HepG2 (cell line): ENCODE measurements at regions not wholly inside any gene's neighbourhood (a gene's known extent, or its start where the extent isn't known, plus 50 kb on each side); places are given as distances from the start of the nearest gene placed in this dataset.
A peak's percentile ranks its signal among the peaks of the same experiment; 100 is the strongest.

Experiments used
- ATAC-seq: fragments of 200-7000 bp; cut with Tn5 transposase; 3 replicates; pipeline ENCODE4 v1.9.1; 2020; ENCODE audit warnings: mild to moderate bottlenecking, moderate library complexity
- BruUV-seq: library from RNA; stranded (reverse); fragments of 400-500 nt; replicated peaks from 2 replicates; lab custom pipeline; 2021; lab: Mats Ljungman, UMichigan
- CTCF ChIA-PET: fragments of 300-600 bp; formaldehyde crosslinking; extraction: SDS; loops from one replicate; lab custom pipeline; 2021; ENCODE audit warnings: low total read pairs, inconsistent platforms, low intra/inter-chr PET ratio; lab: Yijun Ruan, JAX
- POLR2A ChIA-PET: fragments of 350-600 bp; sonication (Branson Sonifier 250); formaldehyde crosslinking; loops from one replicate; lab custom pipeline; 2020; ENCODE audit warnings: antibody characterized with exemption, inconsistent platforms; lab: Yijun Ruan, JAX
- DNase-seq: peaks from one replicate; pipeline ENCODE4 v3.0.0-alpha.2; 2015; ENCODE audit warnings: low spot score
- FAIRE-seq: peaks from 3 replicates; lab custom pipeline; 2011; peaks lifted over from hg19 to GRCh38; lab: Jason Lieb, UNC
- H2AFZ ChIP-seq: one replicate; pipeline ENCODE4 v1.6.1; 2011; ENCODE audit warnings: low read length, inconsistent platforms
- H3K27ac ChIP-seq: fragments of 300-600 bp; 3 replicates; pipeline ENCODE4 v1.8.0; 2011; ENCODE audit warnings: mixed run types, mild to moderate bottlenecking, mixed read lengths, low read length, inconsistent platforms; ENCODE audit not compliant: insufficient read depth; ENCODE audit errors: extremely low read length
- H3K27me3 ChIP-seq, 2 experiments: fragments of 200-600 bp in 1 of 2; 2 replicates in 1 of 2; 3 replicates in 1 of 2; pipeline versions ENCODE4 v1.6.0 to v1.8.0; 2011; ENCODE audit warnings: low read length in 2 of 2, mild to moderate bottlenecking in 2 of 2, moderate library complexity in 2 of 2, inconsistent platforms in 1 of 2; ENCODE audit not compliant: insufficient read depth in 2 of 2, control insufficient read depth in 1 of 2
- H3K36me3 ChIP-seq, 2 experiments: fragments of 200-600 bp in 1 of 2; replicated peaks in 1 of 2; 2 replicates in 1 of 2; 3 replicates in 1 of 2; pipeline versions ENCODE4 v1.5.1 to v1.8.0; 2011; ENCODE audit warnings: low read length in 2 of 2, inconsistent platforms in 1 of 2; ENCODE audit not compliant: insufficient read depth in 2 of 2, control insufficient read depth in 1 of 2
- H3K4me1 ChIP-seq: 2 replicates; pipeline ENCODE4 v1.5.1; 2012; ENCODE audit warnings: low read length, inconsistent platforms; ENCODE audit not compliant: insufficient read depth
- H3K4me2 ChIP-seq: 2 replicates; pipeline ENCODE4 v1.6.0; 2011; ENCODE audit warnings: low read depth, low read length, inconsistent platforms
- H3K4me3 ChIP-seq, 3 experiments: fragments of 200-600 bp in 1 of 3; sonication (generic), shearing (Covaris generic) in 1 of 3; replicated peaks in 1 of 3; 2 replicates each; pipeline ENCODE4 v1.5.1; 2011 to 2016; ENCODE audit warnings: low read length in 3 of 3, inconsistent platforms in 2 of 3, low read depth in 2 of 3, mild to moderate bottlenecking in 2 of 3, control low read depth in 1 of 3, mixed read lengths in 1 of 3; ENCODE audit not compliant: insufficient read depth in 1 of 3
- H3K79me2 ChIP-seq: one replicate; pipeline ENCODE4 v1.6.1; 2011; ENCODE audit warnings: low read length, inconsistent platforms; ENCODE audit not compliant: insufficient read depth
- H3K9ac ChIP-seq: 2 replicates; pipeline ENCODE4 v1.6.0; 2011; ENCODE audit warnings: mild to moderate bottlenecking, low read depth, low read length, inconsistent platforms; ENCODE audit not compliant: insufficient read depth
- H3K9me3 ChIP-seq: 2 replicates; pipeline ENCODE4 v1.5.1; 2012; ENCODE audit warnings: mild to moderate bottlenecking, low read length
- H4K20me1 ChIP-seq: 2 replicates; pipeline ENCODE4 v1.6.0; 2011; ENCODE audit warnings: inconsistent platforms, mild to moderate bottlenecking, low read length, moderate library complexity; ENCODE audit not compliant: insufficient read depth
- AGO2 ChIP-seq: fragments of 200-400 bp; formaldehyde crosslinking; optimal IDR thresholded peaks from 2 replicates; pipeline ENCODE3; 2017; ENCODE audit warnings: mild to moderate bottlenecking, low read depth, low read length, moderate library complexity
- AKAP8 ChIP-seq: sonication (generic); formaldehyde crosslinking; IDR thresholded peaks from 2 replicates; pipeline ENCODE4 v1.5.1; 2020; ENCODE audit warnings: mild to moderate bottlenecking, missing genetic modification reagents
- ATF3 ChIP-seq: sonication (generic); formaldehyde crosslinking; IDR thresholded peaks from 2 replicates; pipeline ENCODE4 v1.4.0; 2020; ENCODE audit warnings: missing genetic modification reagents
- ATF7-NPFF ChIP-seq: sonication (generic); formaldehyde crosslinking; IDR thresholded peaks from 2 replicates; pipeline ENCODE4 v1.8.1; 2023; ENCODE audit warnings: mild to moderate bottlenecking, low read depth, missing genetic modification reagents, moderate library complexity
- GATA4 ChIP-seq: sonication (generic); IDR thresholded peaks from 2 replicates; pipeline ENCODE4 v1.6.1; 2016; ENCODE audit warnings: antibody characterized with exemption, low read depth, borderline replicate concordance
- HMG20A ChIP-seq: IDR thresholded peaks from 2 replicates; pipeline ENCODE4 v1.6.1; 2016; ENCODE audit warnings: borderline replicate concordance
- KLF13 ChIP-seq: sonication (generic); formaldehyde crosslinking; IDR thresholded peaks from 2 replicates; pipeline ENCODE4 v1.4.0; 2020; ENCODE audit warnings: mild to moderate bottlenecking, missing genetic modification reagents
- NFE2 ChIP-seq: sonication (generic); formaldehyde crosslinking; IDR thresholded peaks from 2 replicates; pipeline ENCODE4 v1.4.0; 2020; ENCODE audit warnings: missing genetic modification reagents
- POGK ChIP-seq: sonication (generic); formaldehyde crosslinking; conservative IDR thresholded peaks from 2 replicates; pipeline ENCODE4 v1.8.0; 2022; ENCODE audit warnings: mild to moderate bottlenecking, moderate library complexity, missing genetic modification reagents
- REXO4 ChIP-seq: sonication (generic); formaldehyde crosslinking; IDR thresholded peaks from 2 replicates; pipeline ENCODE4 v1.8.0; 2022; ENCODE audit warnings: missing genetic modification reagents, mild to moderate bottlenecking, borderline replicate concordance
- SNRNP70 ChIP-seq: fragments of 200-400 bp; formaldehyde crosslinking; IDR thresholded peaks from 2 replicates; pipeline ENCODE4 v1.6.1; 2017; ENCODE audit warnings: mild to moderate bottlenecking, low read depth, low read length, moderate library complexity
- TCF12 ChIP-seq, 2 experiments: fragments of 450-650 bp in 1 of 2; sonication (generic) in 1 of 2; formaldehyde crosslinking in 1 of 2; IDR thresholded peaks; 2 replicates each; pipeline versions ENCODE4 v1.6.1 to v1.8.0; 2017 to 2022; ENCODE audit warnings: antibody characterized with exemption in 1 of 2, mild to moderate bottlenecking in 1 of 2, missing genetic modification reagents in 1 of 2, moderate library complexity in 1 of 2
- ZMYM3 ChIP-seq: sonication (generic); formaldehyde crosslinking; IDR thresholded peaks from 2 replicates; pipeline ENCODE4 v1.5.1; 2020; ENCODE audit warnings: mild to moderate bottlenecking, missing genetic modification reagents
- ZNF260 ChIP-seq: sonication (generic); formaldehyde crosslinking; IDR thresholded peaks from 2 replicates; pipeline ENCODE4 v1.4.0; 2020; ENCODE audit warnings: missing genetic modification reagents, low read depth, mild to moderate bottlenecking, borderline replicate concordance
- ZNF558 ChIP-seq: sonication (generic); formaldehyde crosslinking; IDR thresholded peaks from 2 replicates; pipeline ENCODE4 v1.9.0; 2022; ENCODE audit warnings: mild to moderate bottlenecking, missing genetic modification reagents, borderline replicate concordance
- ZNF598 ChIP-seq: sonication (generic); formaldehyde crosslinking; IDR thresholded peaks from 2 replicates; pipeline ENCODE4 v1.5.1; 2020; ENCODE audit warnings: mild to moderate bottlenecking, missing genetic modification reagents, borderline replicate concordance
- ZNF766 ChIP-seq: sonication (generic); formaldehyde crosslinking; IDR thresholded peaks from 2 replicates; pipeline ENCODE4 v1.5.0; 2020; ENCODE audit warnings: missing genetic modification reagents, borderline replicate concordance
- ZSCAN12 ChIP-seq: sonication (generic); formaldehyde crosslinking; IDR thresholded peaks from 2 replicates; pipeline ENCODE4 v1.9.0; 2021; ENCODE audit warnings: mild to moderate bottlenecking, missing genetic modification reagents
- ZZZ3 ChIP-seq: sonication (generic); formaldehyde crosslinking; IDR thresholded peaks from 2 replicates; pipeline ENCODE4 v1.4.0; 2020; ENCODE audit warnings: missing genetic modification reagents, mild to moderate bottlenecking, borderline replicate concordance
- WGBS: methylation state at CpG from one replicate; pipeline ENCODE4 v1.1.6; 2017; ENCODE audit warnings: low lambda C conversion rate; 5-methylcytosine and 5-hydroxymethylcytosine counted together
- in situ Hi-C: cut with HindIII; loops from 2 replicates; pipeline ENCODE4 v1.10.0; 2017; ENCODE audit warnings: low pct_unique_long_range_greater_than_20kb; ENCODE audit not compliant: extremely low pct_ligation_motif_present
- intact Hi-C: fragments of 100-400 bp; cut with micrococcal nuclease; formaldehyde crosslinking; loops from one replicate; pipeline ENCODE4 v1.10.0; 2022; ENCODE audit not compliant: unreplicated experiment

- H2AFZ ChIP-seq = peak overlapping the region; percentile 8
- H3K36me3 ChIP-seq = no peaks in the 10 kb centered on the region
- TF ChIP-seq HMG20A (CRISPR knock-in tag) (no peak), ZNF766 (CRISPR knock-in tag) (no peak)
- no peak for DNase-seq
- 11% methylated on average over 8 of the region's 8 CpGs for WGBS
- in situ Hi-C loops (loop anchor here (25.0 kb wide), 2 partner anchors 408 to 758 kb away; no protein-coding TSS in a partner anchor), intact Hi-C loops (no loop called here)
- H3K9me3 ChIP-seq = no peaks in the 10 kb centered on the region
- CTCF ChIA-PET = no interaction called here
- H3K9ac ChIP-seq = no peak overlapping the region
- peak overlapping the region; percentile 24; the same call in 1 of the 2 replicates for H3K4me2 ChIP-seq
- H4K20me1 ChIP-seq = no peaks in the 10 kb centered on the region
- no TSS peak for BruUV-seq
- H3K27ac ChIP-seq = no peak overlapping the region
- no peaks in the 10 kb centered on the region for H3K79me2 ChIP-seq
- no peaks in the 10 kb centered on the region for H3K4me1 ChIP-seq
- peaks cover 1 to 5% of the 10 kb centered on the region in 2 experiments; a peak in 2 of 5 replicates for H3K27me3 ChIP-seq
- peak; percentile 74 for ATAC-seq
- no peak for FAIRE-seq
- POLR2A ChIA-PET = no interaction called here
- H3K4me3 ChIP-seq = no peak overlapping the region
Measured at GRCh38 chr13:95420501-95420900, 119.2 kb upstream of the ABCC4 start.

GRCh38 chr13:95426631-95427030, 125.4 kb upstream of the ABCC4 start:
- FAIRE-seq (no peak), ATAC-seq (no peak), DNase-seq (no peak)
- no peaks in the 10 kb centered on the region for H3K9me3 ChIP-seq
- no peak overlapping the region for H3K9ac ChIP-seq
- in situ Hi-C loops = no loop called here
- ChIA-PET POLR2A (no interaction called here), CTCF (no interaction called here)
- H3K4me2 ChIP-seq = no peak overlapping the region
- BruUV-seq = no TSS peak
- no peaks in the 10 kb centered on the region for H4K20me1 ChIP-seq
- no peaks in the 10 kb centered on the region for H3K79me2 ChIP-seq
- H2AFZ ChIP-seq = no peak overlapping the region
- H3K4me1 ChIP-seq = no peaks in the 10 kb centered on the region
- H3K27me3 ChIP-seq = no peaks in the 10 kb centered on the region
- H3K36me3 ChIP-seq = no peaks in the 10 kb centered on the region
- WGBS = 64% methylated on average over 6 of the region's 6 CpGs
- intact Hi-C loops = no loop called here
- H3K4me3 ChIP-seq = no peak overlapping the region
- H3K27ac ChIP-seq = no peak overlapping the region
- TF ChIP-seq ZMYM3 (CRISPR knock-in tag) (no peak), REXO4 (CRISPR knock-in tag) (no peak), NFE2 (CRISPR knock-in tag) (no peak), ZNF260 (CRISPR knock-in tag) (no peak), AGO2 (no peak), ZSCAN12 (CRISPR knock-in tag) (no peak), SNRNP70 (no peak), AKAP8 (no peak), ATF3 (CRISPR knock-in tag) (no peak), ZNF558 (CRISPR knock-in tag) (no peak), TCF12 (IDR thresholded peaks at IDR 0.05) (no peak), TCF12 (CRISPR knock-in tag; IDR thresholded peaks at IDR 0.05) (no peak), GATA4 (no peak), ZZZ3 (CRISPR knock-in tag) (no peak), ZNF598 (CRISPR knock-in tag) (no peak), POGK (CRISPR knock-in tag) (no peak), ATF7-NPFF (CRISPR knock-in tag) (no peak), KLF13 (CRISPR knock-in tag) (no peak)
